ENCODE measurements at regions not wholly inside any gene's neighbourhood (a gene's known extent, or its start where the extent isn't known, plus 50 kb on each side); places are given as distances from the start of the nearest gene placed in this dataset.
"Not testable (repeated sequence)": the region's sequence is repeated elsewhere in the genome, so short reads cannot be mapped to it uniquely, and the experiment has no call there.

GRCh38 chr3:11725340-11725641 lies 81.6 kb upstream of the VGLL4 start:
- TF ChIP-seq CTCF (IDR thresholded peaks at IDR 0.05; ENCODE audit: poor library complexity, severe bottlenecking); POLR2AphosphoS5 (IDR thresholded peaks at IDR 0.05); REST (IDR thresholded peaks at IDR 0.05; ENCODE audit: borderline replicate concordance); RAD21 (conservative IDR thresholded peaks at IDR 0.05); SMC3 (conservative IDR thresholded peaks at IDR 0.05; ENCODE audit: poor library complexity): not testable (repeated sequence)

All from neural cell (in vitro differentiated cells).